NCI-H2081 treated with DMSO at 0.1 percent for 48 hours (cell line): ENCODE measurements at regions not wholly inside any gene's neighbourhood (a gene's known extent, or its start where the extent isn't known, plus 50 kb on each side); places are given as distances from the start of the nearest gene placed in this dataset.
"Not testable (repeated sequence)": the region's sequence is repeated elsewhere in the genome, so short reads cannot be mapped to it uniquely, and the experiment has no call there.

Source experiments
- DNase-seq: peaks from one replicate; lab custom pipeline; 2025; lab: John Stamatoyannopoulos, UW

- DNase-seq: no peak
Measured at GRCh38 chr14:49367696-49368095, 218.5 kb downstream of the RPS29 start.

DNA sequence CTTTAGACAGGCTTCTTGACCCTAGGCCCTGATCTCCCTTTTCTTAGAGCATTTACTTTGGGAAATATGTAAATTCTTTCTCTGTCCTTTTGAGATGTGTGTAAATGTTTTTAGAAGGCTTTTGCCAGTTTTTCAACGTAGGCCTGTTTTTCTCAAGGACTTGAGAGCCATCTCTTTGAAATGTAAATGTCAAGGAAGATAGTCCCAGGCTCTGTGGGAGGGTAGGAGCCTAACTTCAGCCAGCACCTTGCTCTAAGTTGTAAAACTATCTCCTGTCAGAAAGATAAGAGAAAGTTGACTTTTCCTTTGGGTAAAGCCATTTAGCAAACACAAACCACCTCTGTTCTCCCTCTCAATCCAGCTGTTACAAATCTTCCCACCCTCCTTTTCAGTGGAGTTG lies 219.8 kb downstream of the RPS29 start:
- DNase-seq: no peak

GRCh38 chr14:49364752-49365117 lies 221.4 kb downstream of the RPS29 start:
- DNase-seq: no peak

DNA sequence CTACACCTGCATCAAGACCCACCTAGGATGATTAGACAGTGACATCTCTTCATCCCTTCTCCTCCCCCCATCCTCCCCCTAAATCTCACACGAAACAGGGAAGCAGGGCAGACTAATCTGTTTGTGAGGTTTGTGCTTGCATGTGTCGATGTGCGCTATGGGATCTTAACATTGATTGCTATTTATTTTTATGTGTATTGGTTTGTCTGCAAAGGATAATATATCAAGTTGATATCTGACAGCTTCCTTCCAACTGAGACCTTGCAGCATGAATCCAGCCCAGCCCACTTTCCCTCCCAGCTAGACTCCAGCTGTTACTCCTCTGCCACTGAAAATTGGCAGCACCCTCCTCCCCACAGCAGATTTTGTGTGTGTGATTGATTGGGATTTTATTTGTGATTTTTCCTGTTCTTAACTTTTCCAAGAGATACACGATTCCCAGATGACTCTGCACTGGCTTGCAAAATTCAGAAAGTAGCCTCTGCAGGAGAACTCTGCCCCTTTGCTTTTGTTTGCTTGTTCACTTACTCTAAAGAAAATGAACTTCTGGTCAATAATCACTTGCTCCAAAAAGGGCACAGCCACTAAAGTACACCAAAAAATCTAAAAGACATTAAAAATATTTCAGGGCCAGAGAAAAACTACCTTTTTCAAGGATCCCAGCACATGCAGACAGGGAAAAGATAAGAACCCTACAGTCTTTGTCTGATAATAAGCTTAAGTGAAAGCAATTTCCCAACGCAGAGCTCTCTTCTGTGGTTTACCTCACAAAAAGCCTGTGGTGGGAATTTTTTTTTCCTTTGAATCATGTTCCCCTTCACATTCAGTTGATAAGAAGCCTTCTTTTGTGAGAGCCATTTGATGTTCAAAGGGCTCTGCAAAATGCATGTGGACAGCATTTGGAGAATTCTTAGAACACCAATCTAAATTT lies 222.1 kb downstream of the RPS29 start:
- DNase-seq: no peak

GRCh38 chr14:49362916-49363315 lies 223.3 kb downstream of the RPS29 start:
- DNase-seq: no peak

- DNase-seq: no peak
Measured at GRCh38 chr14:49339130-49339529, 247.1 kb downstream of the RPS29 start.

GRCh38 chr14:49319810-49320209 lies 266.4 kb downstream of the RPS29 start:
- no peak for DNase-seq

GRCh38 chr14:49315570-49315969 lies 270.6 kb downstream of the RPS29 start:
- DNase-seq: no peak

DNA sequence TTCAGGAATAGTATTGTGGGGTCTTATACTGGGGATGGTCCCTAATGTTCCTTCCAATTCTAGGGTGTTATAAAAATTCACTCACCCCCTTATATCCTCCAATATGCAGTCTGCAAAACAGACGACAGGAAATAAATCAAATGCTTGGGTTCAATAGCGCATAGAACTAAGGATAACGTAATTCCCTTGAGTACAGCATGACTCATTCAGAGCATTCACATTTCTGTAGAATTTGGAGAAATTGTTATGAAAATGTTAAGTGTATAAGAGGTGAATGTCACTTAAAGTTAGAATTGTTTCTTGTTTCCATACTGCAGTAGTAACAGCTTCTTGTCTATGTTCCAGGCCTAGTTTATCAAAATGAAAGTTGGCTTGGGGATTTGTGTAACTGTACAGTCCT lies 271.4 kb downstream of the RPS29 start:
- no peak for DNase-seq

GRCh38 chr14:49313108-49313507 lies 273.1 kb downstream of the RPS29 start:
- no peak for DNase-seq

- no peak for DNase-seq
Measured at GRCh38 chr14:49310298-49310697, 275.9 kb downstream of the RPS29 start.

DNA sequence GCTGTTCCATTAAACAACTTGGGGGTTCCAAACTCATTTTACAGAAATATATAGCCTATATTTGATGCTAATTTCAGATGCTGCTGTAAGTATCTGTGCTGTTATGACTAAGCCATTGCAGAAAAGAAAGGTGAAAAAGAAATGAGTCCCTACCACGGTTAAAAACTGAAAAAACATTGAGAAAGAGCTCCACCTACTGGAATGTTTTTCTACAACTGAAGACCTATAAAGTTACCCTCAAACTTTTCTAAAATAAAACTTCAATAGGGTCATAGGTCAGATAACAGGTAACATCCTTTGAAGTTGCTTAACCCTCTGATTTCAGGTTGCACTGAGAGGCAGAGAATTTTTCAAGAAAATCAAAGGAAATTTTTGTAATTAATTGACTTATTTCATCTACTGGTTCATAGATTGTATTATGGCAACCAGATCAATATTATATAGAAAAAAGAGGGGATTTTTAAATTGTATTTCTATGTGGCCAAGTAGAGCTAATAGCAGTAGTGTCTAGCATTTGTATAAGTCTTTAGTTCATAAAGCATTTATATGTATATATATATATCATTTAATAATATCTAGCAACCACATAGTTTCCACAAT lies 279.9 kb downstream of the RPS29 start:
- peak; percentile 7 for DNase-seq

- peak; percentile 10 for DNase-seq
Measured at GRCh38 chr14:49303946-49304516, 282.1 kb downstream of the RPS29 start.

DNA sequence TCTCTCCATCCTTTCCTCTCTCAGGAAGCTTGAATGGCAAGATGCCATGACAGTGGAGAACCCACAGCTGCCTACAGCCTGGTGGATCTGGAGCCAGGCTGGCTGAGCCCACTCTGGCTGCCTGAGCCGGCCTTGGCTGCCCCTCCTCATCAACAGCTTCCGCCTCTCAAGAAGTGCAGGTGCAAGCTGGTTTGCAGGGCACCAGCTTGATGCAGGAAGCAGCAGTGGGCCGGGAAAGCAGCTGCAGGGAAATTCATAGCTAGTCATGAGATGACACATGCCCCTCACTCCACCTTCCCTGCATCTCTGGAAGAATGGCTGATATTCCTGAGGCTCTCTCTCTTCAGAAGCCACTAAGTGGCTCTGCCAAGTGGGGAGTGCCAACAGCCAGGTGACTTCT lies 289.1 kb downstream of the RPS29 start:
- DNase-seq: no peak

GRCh38 chr14:49294621-49295148 lies 291.5 kb downstream of the RPS29 start:
- DNase-seq: no peak

- no peak for DNase-seq
Measured at GRCh38 chr14:49287004-49287403, 299.2 kb downstream of the RPS29 start.

GRCh38 chr14:49286257-49286983 lies 299.8 kb downstream of the RPS29 start:
- DNase-seq: no peak

GRCh38 chr14:49280566-49280965 lies 305.6 kb downstream of the RPS29 start:
- DNase-seq: no peak

DNA sequence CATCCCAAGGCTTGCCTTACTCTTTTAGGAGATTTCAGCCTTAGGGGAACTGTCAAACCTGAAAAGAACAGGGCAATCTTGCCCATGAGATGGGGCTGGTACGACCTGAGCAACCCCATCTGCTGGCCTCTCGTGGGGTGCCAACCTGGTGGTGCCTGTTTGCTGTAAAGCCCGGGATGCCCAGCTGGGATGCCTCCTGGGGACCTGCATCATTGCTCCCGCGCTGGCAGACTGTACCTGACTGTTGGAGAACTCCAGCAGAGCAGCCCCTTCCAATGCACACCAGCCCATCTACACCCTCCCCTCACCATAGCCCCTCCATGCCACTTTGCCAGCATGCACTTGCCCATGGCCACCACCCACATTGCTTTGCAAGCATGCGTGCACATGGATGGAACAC lies 335.7 kb downstream of the RPS29 start:
- no peak for DNase-seq

DNA sequence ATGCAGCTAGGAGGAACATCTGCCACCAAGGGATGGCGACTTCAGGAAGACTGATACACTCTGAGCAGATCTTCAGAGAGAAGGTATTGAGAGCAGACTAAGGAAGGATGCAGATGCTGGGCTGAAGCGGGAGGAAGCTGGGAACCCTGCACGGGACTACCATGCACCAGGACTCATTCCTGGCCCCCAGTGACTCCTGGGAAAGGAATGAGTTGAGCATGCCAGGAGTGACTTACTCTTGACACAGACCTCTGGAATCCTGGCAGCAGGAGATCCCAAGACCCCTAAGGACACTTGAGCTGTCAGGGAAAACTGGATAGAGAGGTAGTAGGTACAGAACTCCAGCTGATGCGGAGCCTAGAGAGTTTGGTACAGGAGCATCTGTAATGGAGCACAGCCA lies 336.1 kb downstream of the RPS29 start:
- no peak for DNase-seq

- DNase-seq: peak; percentile 32
Measured at GRCh38 chr14:49249022-49249421, 337.2 kb downstream of the RPS29 start.

DNA sequence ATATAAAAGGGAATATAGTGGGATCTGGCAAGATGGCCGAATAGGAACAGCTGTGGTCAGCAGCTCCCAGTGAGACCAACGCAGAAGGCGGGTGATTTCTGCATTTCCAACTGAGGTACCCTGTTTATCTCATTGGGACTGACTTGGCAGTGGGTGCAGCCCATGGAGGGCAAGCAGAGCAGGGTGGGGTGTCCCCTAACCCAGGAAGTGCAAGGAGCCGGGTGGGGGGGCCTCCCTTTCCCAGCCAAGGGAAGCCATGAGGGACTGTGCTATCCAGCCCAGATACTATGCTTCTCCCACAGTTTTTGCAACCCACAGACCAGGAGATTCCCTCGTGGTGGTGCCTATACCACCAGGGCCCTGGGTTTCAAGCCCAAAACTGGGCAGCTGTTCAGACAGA lies 342.4 kb downstream of the RPS29 start:
- DNase-seq: not testable (repeated sequence)
